ENCODE measurements at regions not wholly inside any gene's neighbourhood (a gene's known extent, or its start where the extent isn't known, plus 50 kb on each side); places are given as distances from the start of the nearest gene placed in this dataset.
A peak's percentile ranks its signal among the peaks of the same experiment; 100 is the strongest.

DNA sequence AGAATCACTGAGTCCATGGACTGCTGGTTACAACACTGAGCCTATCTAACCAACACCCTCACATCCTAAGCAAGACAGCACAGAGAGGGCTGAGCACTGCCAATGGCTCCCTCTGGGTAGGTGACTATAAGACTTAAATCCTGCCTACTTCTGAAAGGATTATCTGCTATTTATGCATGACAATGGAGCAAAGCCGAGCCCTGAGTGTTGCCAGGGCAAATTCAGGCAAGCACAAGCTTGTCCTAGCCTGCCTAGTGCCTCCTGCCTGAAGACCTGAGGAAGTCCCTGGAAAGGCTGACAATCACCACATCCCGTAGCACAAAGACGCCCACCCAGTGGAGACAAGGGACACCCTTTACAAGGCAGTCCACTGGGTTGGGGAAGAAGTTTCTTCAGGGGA lies 129.7 kb downstream of the OSR1 start:
- Mint-ChIP-seq H3K36me3 (ENCODE audit: insufficient read depth in 2 of 2) (no peaks in the 10 kb centered on the region), H3K27ac (no peak overlapping the region), H3K4me3 (no peak overlapping the region), H3K27me3 (ENCODE audit: low read depth) (no peaks in the 10 kb centered on the region), H3K4me1 (ENCODE audit: low read depth) (no peaks in the 10 kb centered on the region), H3K9me3 (no peaks in the 10 kb centered on the region)
- ATAC-seq (replicated peaks in 1 of 2) (no peak), DNase-seq (no peak)

DNA sequence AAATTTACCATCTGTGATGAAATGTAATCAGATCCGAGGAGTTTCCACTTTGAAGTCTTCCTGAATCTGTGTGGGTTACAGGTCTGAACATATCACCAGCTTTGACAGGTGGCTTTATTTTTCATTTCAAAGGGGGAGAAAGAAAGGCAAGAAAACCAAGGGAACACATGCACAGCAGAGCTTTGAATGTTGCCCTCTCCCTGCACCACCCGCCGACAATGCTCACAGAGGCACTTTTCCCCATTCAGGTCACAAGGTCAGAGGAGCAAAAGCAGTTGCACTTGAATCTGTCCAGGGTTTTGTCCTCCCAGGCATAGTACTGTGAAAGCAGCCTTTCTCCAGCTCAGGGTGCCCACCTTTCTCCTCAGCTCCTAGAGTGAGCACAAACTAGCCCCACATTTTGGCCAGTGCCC lies 130.2 kb downstream of the OSR1 start:
- DNase-seq, result no peak
- Mint-ChIP-seq H3K4me1 (ENCODE audit: low read depth) (no peaks in the 10 kb centered on the region), H3K9me3 (no peaks in the 10 kb centered on the region), H3K27ac (no peak overlapping the region), H3K4me3 (no peak overlapping the region), H3K27me3 (ENCODE audit: low read depth) (no peaks in the 10 kb centered on the region), H3K36me3 (ENCODE audit: insufficient read depth in 2 of 2) (no peaks in the 10 kb centered on the region)
- ATAC-seq (replicated peaks in 1 of 2), result no peak

GRCh38 chr2:19226871-19227270 lies 131.6 kb downstream of the OSR1 start:
- Mint-ChIP-seq H3K27ac (no peak overlapping the region), H3K27me3 (ENCODE audit: low read depth) (no peaks in the 10 kb centered on the region), H3K9me3 (no peaks in the 10 kb centered on the region), H3K4me3 (no peak overlapping the region), H3K36me3 (ENCODE audit: insufficient read depth in 2 of 2) (no peaks in the 10 kb centered on the region), H3K4me1 (ENCODE audit: low read depth) (no peaks in the 10 kb centered on the region)
- ATAC-seq (replicated peaks in 1 of 2) (no peak), DNase-seq (no peak)

- no peak overlapping the region for H3K4me3 Mint-ChIP-seq
- no peak for ATAC-seq (replicated peaks in 1 of 2)
- H3K9me3 Mint-ChIP-seq, result no peaks in the 10 kb centered on the region
- no peaks in the 10 kb centered on the region for H3K36me3 Mint-ChIP-seq (ENCODE audit: insufficient read depth in 2 of 2)
- no peaks in the 10 kb centered on the region for H3K27me3 Mint-ChIP-seq (ENCODE audit: low read depth)
- no peak for DNase-seq
- no peaks in the 10 kb centered on the region for H3K4me1 Mint-ChIP-seq (ENCODE audit: low read depth)
- no peak overlapping the region for H3K27ac Mint-ChIP-seq
These were observed 132.0 kb downstream of the OSR1 start for GRCh38 chr2:19226386-19226785.

DNA sequence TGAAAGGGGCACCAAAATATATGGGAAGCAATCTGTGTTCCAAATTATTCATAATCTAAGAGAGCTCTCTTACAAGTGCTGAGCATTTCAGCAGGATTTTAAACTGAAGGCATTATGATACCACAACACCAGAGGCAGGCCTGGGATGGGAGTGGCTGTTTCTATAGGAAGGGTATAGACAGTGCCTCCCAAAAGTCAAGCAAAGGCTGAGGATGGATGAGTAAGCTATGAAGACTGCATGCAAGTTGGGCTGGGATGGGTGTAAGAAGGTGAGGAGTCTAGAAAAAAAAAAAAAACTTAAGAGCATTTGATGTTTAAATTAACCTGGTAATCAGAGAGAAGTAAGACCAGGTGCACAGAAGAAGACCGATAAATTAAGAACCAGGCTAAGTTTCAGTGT lies 132.5 kb downstream of the OSR1 start:
- DNase-seq (no peak), ATAC-seq (replicated peaks in 1 of 2) (no peak)
- no peak overlapping the region for H3K4me3 Mint-ChIP-seq
- no peaks in the 10 kb centered on the region for H3K9me3 Mint-ChIP-seq
- no peaks in the 10 kb centered on the region for H3K36me3 Mint-ChIP-seq (ENCODE audit: insufficient read depth in 2 of 2)
- no peaks in the 10 kb centered on the region for H3K27me3 Mint-ChIP-seq (ENCODE audit: low read depth)
- no peaks in the 10 kb centered on the region for H3K4me1 Mint-ChIP-seq (ENCODE audit: low read depth)
- H3K27ac Mint-ChIP-seq, result no peak overlapping the region

GRCh38 chr2:19225126-19225525 lies 133.3 kb downstream of the OSR1 start:
- Mint-ChIP-seq H3K36me3 (ENCODE audit: insufficient read depth in 2 of 2) (no peaks in the 10 kb centered on the region), H3K27me3 (ENCODE audit: low read depth) (no peaks in the 10 kb centered on the region), H3K4me3 (no peak overlapping the region), H3K4me1 (ENCODE audit: low read depth) (no peaks in the 10 kb centered on the region), H3K27ac (no peak overlapping the region), H3K9me3 (no peaks in the 10 kb centered on the region)
- ATAC-seq (replicated peaks in 1 of 2) (no peak), DNase-seq (no peak)

GRCh38 chr2:19224486-19224885 lies 133.9 kb downstream of the OSR1 start:
- Mint-ChIP-seq H3K9me3 (no peaks in the 10 kb centered on the region), H3K27me3 (ENCODE audit: low read depth) (no peaks in the 10 kb centered on the region), H3K4me1 (ENCODE audit: low read depth) (no peaks in the 10 kb centered on the region), H3K27ac (no peak overlapping the region), H3K36me3 (ENCODE audit: insufficient read depth in 2 of 2) (no peaks in the 10 kb centered on the region), H3K4me3 (no peak overlapping the region)
- no peak for ATAC-seq (replicated peaks in 1 of 2)
- DNase-seq, result no peak

DNA sequence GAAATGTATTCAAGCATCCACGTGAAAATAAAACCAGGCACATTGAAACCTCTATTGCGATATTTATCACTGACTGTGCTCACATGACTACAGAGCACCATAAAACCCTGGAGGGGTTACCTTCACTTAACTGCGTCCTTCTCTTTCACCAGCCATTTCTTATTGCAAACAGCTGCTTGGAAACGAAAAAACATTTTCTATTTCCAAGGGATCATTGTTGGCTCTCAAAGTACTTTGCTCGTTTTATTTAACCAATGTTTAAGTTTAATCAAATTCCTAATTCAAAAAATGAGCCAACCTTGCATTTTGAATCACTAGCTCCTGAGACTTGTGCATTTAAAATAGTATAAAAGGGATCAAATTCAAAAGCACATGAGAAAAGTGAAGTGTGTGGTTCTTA lies 134.4 kb downstream of the OSR1 start:
- H3K27me3 Mint-ChIP-seq (ENCODE audit: low read depth), result no peaks in the 10 kb centered on the region
- no peak for DNase-seq
- no peak overlapping the region for H3K27ac Mint-ChIP-seq
- no peaks in the 10 kb centered on the region for H3K4me1 Mint-ChIP-seq (ENCODE audit: low read depth)
- ATAC-seq (replicated peaks in 1 of 2), result no peak
- no peak overlapping the region for H3K4me3 Mint-ChIP-seq
- no peaks in the 10 kb centered on the region for H3K9me3 Mint-ChIP-seq
- no peaks in the 10 kb centered on the region for H3K36me3 Mint-ChIP-seq (ENCODE audit: insufficient read depth in 2 of 2)

- no peak overlapping the region for H3K4me3 Mint-ChIP-seq
- DNase-seq, result no peak
- no peak overlapping the region for H3K27ac Mint-ChIP-seq
- no peaks in the 10 kb centered on the region for H3K9me3 Mint-ChIP-seq
- H3K27me3 Mint-ChIP-seq (ENCODE audit: low read depth), result peaks cover 20% of the 10 kb centered on the region
- ATAC-seq (replicated peaks in 1 of 2), result no peak
- H3K36me3 Mint-ChIP-seq (ENCODE audit: insufficient read depth in 2 of 2), result no peaks in the 10 kb centered on the region
- peaks cover 8% of the 10 kb centered on the region for H3K4me1 Mint-ChIP-seq (ENCODE audit: low read depth)
These were observed 139.4 kb downstream of the OSR1 start for GRCh38 chr2:19219060-19219459.

GRCh38 chr2:19218166-19218565 lies 140.3 kb downstream of the OSR1 start:
- Mint-ChIP-seq H3K27ac (no peak overlapping the region), H3K27me3 (ENCODE audit: low read depth) (peaks cover 29% of the 10 kb centered on the region), H3K4me3 (no peak overlapping the region), H3K36me3 (ENCODE audit: insufficient read depth in 2 of 2) (no peaks in the 10 kb centered on the region), H3K4me1 (ENCODE audit: low read depth) (peaks cover 8% of the 10 kb centered on the region), H3K9me3 (no peaks in the 10 kb centered on the region)
- ATAC-seq (replicated peaks in 1 of 2) (no peak), DNase-seq (no peak)

DNA sequence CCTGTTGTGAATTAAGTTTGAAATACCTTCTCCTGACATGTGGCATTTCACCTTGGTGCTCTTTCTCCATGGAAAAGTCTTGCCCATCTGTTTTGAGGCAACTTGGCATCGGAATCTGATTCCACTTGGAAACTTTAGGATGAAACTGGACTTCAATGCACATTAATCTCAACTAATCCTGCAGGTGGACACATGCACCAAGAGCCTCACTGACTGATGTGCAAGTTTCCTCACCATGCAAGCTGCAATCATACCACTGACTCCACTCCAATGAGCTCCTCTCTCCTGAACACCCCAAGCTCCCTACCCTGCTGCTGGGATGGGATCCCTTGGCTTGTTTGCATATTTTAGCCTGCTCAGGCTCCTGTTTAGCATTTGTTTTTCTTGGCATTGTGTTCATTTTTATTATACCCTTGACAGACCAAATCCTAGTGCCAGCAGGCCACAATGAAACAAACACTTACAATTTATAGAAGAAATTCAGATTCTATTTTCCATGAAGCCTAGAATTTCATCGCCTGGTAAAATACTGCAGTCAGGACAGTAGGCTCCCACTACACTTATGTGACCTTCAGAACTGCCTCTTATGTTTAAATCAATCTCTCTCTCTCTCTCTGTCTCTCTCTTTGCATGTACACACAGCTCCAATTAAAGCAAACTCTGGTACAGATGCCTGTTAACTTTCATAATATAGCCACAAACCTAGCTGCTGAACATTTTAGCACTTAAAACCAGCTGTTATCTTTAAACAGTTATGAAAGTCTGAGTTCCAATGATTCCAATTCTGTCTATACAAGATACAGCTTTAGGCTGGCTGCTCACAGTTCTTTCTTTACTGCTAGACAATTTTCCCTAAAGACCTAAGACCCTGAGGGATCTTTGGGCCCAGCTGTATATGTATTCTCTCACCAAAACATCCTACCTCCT lies 141.5 kb downstream of the OSR1 start:
- no peak overlapping the region for H3K4me3 Mint-ChIP-seq
- peaks cover 35% of the 10 kb centered on the region for H3K27me3 Mint-ChIP-seq (ENCODE audit: low read depth)
- H3K27ac Mint-ChIP-seq, result no peak overlapping the region
- H3K36me3 Mint-ChIP-seq (ENCODE audit: insufficient read depth in 2 of 2), result no peaks in the 10 kb centered on the region
- DNase-seq, result no peak
- no peaks in the 10 kb centered on the region for H3K9me3 Mint-ChIP-seq
- no peak for ATAC-seq (replicated peaks in 1 of 2)
- H3K4me1 Mint-ChIP-seq (ENCODE audit: low read depth), result peaks cover 8% of the 10 kb centered on the region

DNA sequence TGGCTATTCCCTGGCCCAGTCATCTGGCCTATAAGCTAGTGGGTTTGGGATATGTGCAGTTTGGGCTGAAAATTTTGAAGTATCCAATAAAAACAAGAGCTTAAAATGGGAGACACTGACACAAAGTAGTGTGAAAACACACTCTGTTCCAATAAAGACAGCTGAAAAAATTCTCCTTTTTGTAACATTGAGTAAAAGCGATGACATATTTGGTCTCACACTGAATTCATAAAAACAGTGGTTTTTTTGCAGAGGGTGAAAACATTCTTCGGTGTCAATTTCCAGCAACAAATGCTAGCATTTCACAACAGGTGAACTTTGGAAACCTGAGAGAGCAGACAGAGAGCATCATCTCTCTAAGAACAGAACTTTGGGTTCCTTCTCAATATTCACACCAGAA lies 142.2 kb downstream of the OSR1 start:
- no peak overlapping the region for H3K4me3 Mint-ChIP-seq
- DNase-seq (no peak), ATAC-seq (replicated peaks in 1 of 2) (no peak)
- no peak overlapping the region for H3K27ac Mint-ChIP-seq
- peaks cover 8% of the 10 kb centered on the region for H3K4me1 Mint-ChIP-seq (ENCODE audit: low read depth)
- no peaks in the 10 kb centered on the region for H3K9me3 Mint-ChIP-seq
- H3K27me3 Mint-ChIP-seq (ENCODE audit: low read depth), result peaks cover 35% of the 10 kb centered on the region
- H3K36me3 Mint-ChIP-seq (ENCODE audit: insufficient read depth in 2 of 2), result no peaks in the 10 kb centered on the region

- ATAC-seq (replicated peaks in 1 of 2) (peak; percentile 93 to 94), DNase-seq (peak; percentile 18 to 29)
- Mint-ChIP-seq H3K27ac (no peak overlapping the region), H3K4me3 (no peak overlapping the region), H3K9me3 (no peaks in the 10 kb centered on the region), H3K36me3 (ENCODE audit: insufficient read depth in 2 of 2) (no peaks in the 10 kb centered on the region), H3K4me1 (ENCODE audit: low read depth) (peaks cover 8% of the 10 kb centered on the region), H3K27me3 (ENCODE audit: low read depth) (peaks cover 35% of the 10 kb centered on the region)
These were observed 143.6 kb downstream of the OSR1 start for GRCh38 chr2:19214682-19215391.

Data from activated T-cell treated with anti-CD3 and anti-CD28 coated beads, Interleukin-2, amount 50 U/mL, for 72 hours (primary cell).